Neural progenitor cell (in vitro differentiated cells): ENCODE measurements at regions not wholly inside any gene's neighbourhood (a gene's known extent, or its start where the extent isn't known, plus 50 kb on each side); places are given as distances from the start of the nearest gene placed in this dataset.

Experiments
- CTCF ChIP-seq: fragments of 200-600 bp; sonication (generic); IDR thresholded peaks from 2 replicates; pipeline ENCODE4 v1.5.1; 2017; ENCODE audit warnings: antibody characterized with exemption, mild to moderate bottlenecking
- EZH2 ChIP-seq: fragments of 200-600 bp; sonication (generic); IDR thresholded peaks from 2 replicates; pipeline ENCODE4 v1.6.1; 2017; ENCODE audit warnings: antibody characterized with exemption, mild to moderate bottlenecking, moderate library complexity
- EZH2phosphoT487 ChIP-seq: fragments of 200-600 bp; sonication (generic); IDR thresholded peaks from 2 replicates; pipeline ENCODE4 v1.6.1; 2017; ENCODE audit warnings: antibody characterized with exemption

- no peak for TF ChIP-seq EZH2
- no peak for TF ChIP-seq CTCF
- TF ChIP-seq EZH2phosphoT487, result no peak
Measured at GRCh38 chr2:182543741-182544525, 117.1 kb upstream of the PDE1A start.
